Lower leg skin (tissue), 3 donors: ENCODE measurements at regions not wholly inside any gene's neighbourhood (a gene's known extent, or its start where the extent isn't known, plus 50 kb on each side); places are given as distances from the start of the nearest gene placed in this dataset.
"Not testable (repeated sequence)": the region's sequence is repeated elsewhere in the genome, so short reads cannot be mapped to it uniquely, and the experiment has no call there.

Experiments
- CTCF ChIP-seq, 3 donors: fragments of 450-650 bp; IDR thresholded peaks; one replicate each; pipeline ENCODE4 v1.5.1; 2016; ENCODE audit warnings: antibody characterized with exemption in 3 of 3, mild to moderate bottlenecking in 3 of 3, moderate library complexity in 2 of 3
- POLR2A ChIP-seq, 2 donors: fragments of 450-650 bp; IDR thresholded peaks; one replicate each; pipeline ENCODE4 v1.6.1; 2016 to 2017; ENCODE audit warnings: antibody characterized with exemption in 2 of 2, mild to moderate bottlenecking in 1 of 2, moderate library complexity in 1 of 2

- TF ChIP-seq CTCF, POLR2A (IDR thresholded peaks at IDR 0.05): not testable (repeated sequence)
These were observed 91.3 kb upstream of the C2CD4B start for GRCh38 chr15:62256430-62256829.
